Midbrain (tissue), 1 donor: ENCODE measurements at regions not wholly inside any gene's neighbourhood (a gene's known extent, or its start where the extent isn't known, plus 50 kb on each side); places are given as distances from the start of the nearest gene placed in this dataset.

Experiments used
- DNase-seq: peaks from one replicate; lab custom pipeline; 2025; lab: John Stamatoyannopoulos, UW

DNA sequence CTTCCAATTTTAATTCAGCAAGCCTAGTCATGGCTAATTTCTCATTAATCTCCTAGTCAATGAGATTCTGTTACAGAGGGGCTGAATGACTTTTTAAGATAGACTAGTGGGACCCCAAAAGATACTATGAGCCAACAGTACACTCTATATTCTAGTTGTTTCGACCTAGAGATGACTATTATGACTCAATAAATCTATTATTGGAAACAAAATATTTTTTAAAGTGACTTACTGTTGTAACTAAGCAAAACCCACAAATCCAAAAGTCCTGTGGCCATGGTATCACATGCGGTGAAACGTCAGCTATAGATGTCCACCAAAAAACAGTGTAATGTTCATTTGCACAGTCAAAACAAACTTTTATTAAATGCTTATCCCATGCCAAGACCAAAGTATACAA lies 95.3 kb upstream of the ADO start:
- DNase-seq = no peak

DNA sequence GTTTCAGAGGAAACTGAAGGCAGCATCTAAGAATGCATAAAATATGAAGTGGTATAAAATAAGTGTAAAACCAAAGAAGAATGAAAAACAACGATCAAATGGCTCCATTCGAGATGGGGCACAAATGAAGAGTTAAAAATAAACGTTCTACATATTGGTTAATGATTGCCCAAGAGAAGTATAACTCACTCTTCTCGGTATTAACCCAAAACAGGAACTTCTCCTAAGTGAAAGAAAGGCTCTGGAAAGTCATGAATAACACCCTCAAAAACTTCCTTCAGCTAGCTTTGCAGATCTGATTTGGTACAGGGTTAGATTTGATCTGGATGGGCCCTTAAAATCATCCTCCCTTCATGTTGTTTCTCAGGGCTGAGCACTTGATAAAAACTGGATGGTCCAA lies 94.3 kb upstream of the ADO start:
- no peak for DNase-seq

DNA sequence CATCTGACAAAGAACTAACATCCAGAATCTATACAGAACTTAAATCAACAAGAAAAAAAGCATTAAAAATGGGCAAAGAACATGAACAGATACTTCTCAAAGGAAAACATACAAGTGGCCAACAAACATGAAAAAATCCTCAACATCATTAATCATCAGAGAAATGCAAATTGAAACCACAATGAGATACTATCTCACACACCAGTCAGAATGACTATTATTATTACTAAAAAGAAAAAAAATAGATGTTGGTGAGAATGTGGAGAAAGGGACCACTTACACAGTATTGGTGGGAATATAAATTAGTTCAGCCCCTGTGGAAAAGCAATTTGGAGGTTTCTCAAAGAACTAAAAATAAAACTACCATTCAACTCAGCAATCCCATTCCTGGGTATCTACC lies 89.1 kb upstream of the ADO start:
- no peak for DNase-seq

- DNase-seq = no peak
These were observed 85.9 kb upstream of the ADO start for GRCh38 chr10:62718585-62718984.

GRCh38 chr10:62719061-62719460 lies 85.5 kb upstream of the ADO start:
- DNase-seq = no peak

DNA sequence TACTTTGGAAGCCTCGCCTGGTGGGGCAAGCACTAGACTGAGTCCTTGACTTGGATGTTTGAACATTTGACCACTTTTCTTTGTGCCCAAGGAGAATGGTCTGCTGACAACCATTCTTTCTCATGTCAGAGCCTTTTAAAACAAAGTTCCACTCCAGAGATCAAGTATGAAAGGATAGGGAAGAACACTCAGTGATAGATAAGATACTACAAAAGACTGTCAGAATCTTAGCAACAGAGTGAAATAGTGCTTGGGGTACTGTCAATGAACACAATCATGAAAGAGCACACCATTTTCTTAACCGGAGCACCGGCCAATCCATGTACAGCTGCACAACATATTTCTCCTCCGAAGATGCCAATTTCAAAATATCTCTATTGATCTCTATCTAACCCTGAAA lies 82.8 kb upstream of the ADO start:
- DNase-seq = no peak

GRCh38 chr10:62723375-62723774 lies 81.1 kb upstream of the ADO start:
- DNase-seq = no peak

- DNase-seq = no peak
These were observed 80.1 kb upstream of the ADO start for GRCh38 chr10:62724465-62724864.

GRCh38 chr10:62726142-62726541 lies 78.4 kb upstream of the ADO start:
- no peak for DNase-seq

DNA sequence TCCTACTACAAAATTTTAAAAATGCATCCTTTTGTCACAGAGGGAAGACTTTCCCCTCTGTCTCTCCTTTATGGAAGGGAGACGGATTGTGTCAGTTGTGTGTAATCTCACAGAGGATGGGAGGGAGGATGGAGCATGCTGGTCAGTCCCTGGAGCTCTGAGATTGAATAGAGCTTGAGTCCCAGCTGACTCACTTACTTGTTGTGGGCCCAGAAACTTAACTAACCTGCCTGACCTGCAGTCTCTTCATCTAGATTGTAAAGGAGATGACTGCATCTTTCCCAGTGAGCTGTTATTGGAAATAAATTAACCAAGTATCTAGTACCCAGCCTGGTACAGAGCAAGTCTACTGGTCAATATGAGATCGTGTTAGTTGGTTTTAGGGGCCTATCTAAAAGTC lies 77.9 kb upstream of the ADO start:
- no peak for DNase-seq

DNA sequence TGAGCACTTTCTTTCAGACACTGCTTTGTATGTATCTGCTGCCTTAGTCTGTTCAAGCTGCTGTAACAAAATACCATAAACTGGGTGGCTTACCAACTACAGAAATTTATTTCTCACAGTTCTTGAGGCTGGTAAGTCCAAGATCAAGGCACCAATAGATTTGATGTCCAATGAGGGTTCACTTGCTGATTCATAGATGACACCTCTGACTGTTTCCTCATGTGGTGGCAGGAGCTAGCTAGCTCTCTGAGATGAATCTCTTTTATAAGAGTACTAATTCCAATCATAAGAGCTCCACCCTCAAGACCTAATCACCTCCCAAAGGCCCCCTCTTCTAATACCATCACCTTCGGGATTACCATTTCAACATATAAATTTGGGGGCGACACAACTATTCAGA lies 76.6 kb upstream of the ADO start:
- DNase-seq = no peak

DNA sequence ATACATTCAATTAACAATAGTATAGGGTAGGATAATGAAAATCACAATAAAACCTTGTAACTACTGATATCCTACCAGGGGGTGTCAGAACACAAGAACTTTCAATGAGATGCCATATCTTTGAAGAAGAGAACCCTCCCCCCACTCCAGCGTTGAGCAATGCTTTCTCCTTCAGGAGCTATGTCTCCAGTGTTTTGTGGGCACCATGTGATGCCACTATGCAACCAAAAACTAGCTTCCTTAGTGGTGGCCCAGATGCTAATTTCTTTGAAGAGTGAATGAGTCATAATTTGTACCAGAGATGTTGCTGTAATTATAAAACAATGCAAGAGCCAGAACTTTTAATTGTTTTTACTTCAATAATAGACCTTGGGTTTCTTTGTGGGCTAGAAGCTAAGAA lies 76.0 kb upstream of the ADO start:
- DNase-seq = no peak

GRCh38 chr10:62732841-62733653 lies 71.5 kb upstream of the ADO start:
- DNase-seq = no peak

DNA sequence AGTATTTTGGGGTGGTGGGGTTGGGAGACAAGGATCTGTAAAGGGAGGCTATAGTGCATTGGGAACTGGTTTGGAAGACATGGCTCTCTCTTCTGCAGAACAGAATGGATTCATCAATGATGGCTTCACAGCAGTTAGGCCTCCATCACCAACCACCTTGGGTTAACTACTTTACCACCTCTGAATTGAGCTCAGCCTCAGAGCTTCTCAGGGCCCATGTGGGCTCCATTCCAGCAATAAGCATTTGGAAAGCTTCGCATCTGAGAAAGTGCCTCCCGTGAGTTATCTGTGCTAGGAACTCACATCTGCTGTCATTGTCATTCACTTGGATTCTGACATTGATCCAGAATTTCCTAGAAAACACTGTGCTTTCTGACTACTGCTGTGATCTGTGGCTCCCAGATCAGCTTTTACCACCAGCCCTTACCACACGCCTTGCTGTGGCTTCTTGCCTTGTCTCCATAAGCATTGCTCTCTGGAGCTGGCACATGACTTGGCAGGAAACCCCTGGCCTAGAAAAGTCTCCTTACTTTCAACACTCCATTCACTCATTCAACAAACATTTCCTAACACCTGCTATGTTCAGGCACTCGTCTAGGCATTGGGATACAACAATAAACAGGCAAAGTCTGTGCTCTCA lies 70.7 kb upstream of the ADO start:
- no peak for DNase-seq

- DNase-seq = no peak
These were observed 69.6 kb upstream of the ADO start for GRCh38 chr10:62734781-62735463.

DNA sequence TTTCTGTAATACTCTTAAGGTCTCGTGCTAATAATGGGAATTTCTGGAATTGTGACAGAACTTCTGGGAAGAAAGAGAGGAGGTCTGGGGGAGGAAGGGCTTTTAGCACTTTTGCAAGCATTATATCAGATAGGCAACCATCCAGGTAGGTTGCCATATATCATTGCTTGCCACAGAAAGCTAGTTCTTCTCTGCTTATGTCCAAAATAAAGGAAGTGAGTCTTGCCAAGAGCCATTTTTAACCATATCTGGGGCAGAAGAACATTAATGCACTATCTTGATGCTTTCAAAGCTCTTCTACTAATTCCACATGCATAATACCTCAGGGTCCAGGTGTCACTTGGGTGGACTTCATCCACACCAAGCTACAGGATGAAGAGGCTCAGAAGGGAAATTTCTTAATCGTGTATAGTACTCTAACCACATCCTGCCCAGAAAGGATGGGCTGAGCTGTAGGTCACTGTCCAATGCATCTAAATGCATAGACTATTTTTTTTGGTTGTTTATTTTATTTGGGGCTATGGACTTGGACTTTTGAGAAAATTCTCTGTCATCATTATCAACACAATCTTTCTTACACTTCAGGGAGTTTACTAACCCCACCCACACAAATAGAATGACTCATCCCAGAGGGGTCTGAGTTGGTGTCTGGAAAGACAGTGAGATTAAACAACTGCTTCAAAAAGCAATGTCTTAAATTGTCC lies 68.9 kb upstream of the ADO start:
- DNase-seq = no peak

- DNase-seq = no peak
These were observed 68.4 kb upstream of the ADO start for GRCh38 chr10:62736168-62736546.

GRCh38 chr10:62738916-62739315 lies 65.6 kb upstream of the ADO start:
- DNase-seq = no peak

DNA sequence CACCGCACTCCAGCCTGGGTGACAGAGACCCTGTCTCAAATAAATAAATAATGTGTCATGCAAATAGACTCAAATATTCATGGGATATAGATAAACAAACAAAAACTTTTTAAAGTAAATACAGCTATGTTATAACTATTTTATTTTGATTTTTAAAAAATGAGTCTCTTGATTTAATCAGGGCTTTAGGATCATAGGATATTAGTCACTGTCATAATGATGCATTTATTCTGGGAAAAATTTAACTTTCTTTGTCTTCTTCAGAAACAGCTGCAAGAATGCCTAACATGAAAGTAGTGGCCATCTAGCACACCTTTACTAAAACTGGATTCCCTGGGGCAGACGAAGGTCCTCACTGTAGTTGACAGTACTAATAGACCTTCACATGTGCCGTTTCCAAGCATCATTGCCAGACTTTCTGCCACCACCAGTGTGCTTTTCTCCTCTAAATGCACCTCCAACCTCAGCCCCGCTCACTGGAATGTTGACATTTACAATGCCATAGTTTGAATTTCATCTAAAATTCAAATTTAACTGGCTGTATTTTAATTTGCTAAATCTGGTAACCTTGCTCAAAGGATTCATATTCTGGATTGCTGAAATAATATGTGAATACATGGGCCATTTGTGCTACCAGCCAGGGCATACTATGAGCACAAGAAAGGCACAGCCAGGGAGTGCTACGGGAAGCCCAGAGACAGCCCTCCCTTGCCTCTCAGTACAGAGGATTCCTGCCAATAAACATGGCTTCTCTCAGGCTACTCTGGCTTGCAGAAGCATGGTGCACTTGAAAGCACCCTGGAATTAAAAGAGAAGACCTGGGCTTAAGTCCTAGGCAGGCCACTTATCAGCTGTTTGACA lies 63.4 kb upstream of the ADO start:
- no peak for DNase-seq

- DNase-seq = no peak
These were observed 62.5 kb upstream of the ADO start for GRCh38 chr10:62741996-62742395.

- no peak for DNase-seq
These were observed 61.9 kb upstream of the ADO start for GRCh38 chr10:62742536-62743061.
